NT2/D1 (cell line): ENCODE measurements at regions not wholly inside any gene's neighbourhood (a gene's known extent, or its start where the extent isn't known, plus 50 kb on each side); places are given as distances from the start of the nearest gene placed in this dataset.

Experiments used
- YY1 ChIP-seq: IDR thresholded peaks from 2 replicates; pipeline ENCODE4 v1.6.1; 2011; ENCODE audit not compliant: insufficient read length, insufficient read depth
- ZNF274 ChIP-seq: IDR thresholded peaks from 2 replicates; pipeline ENCODE4 v1.6.1; 2011; ENCODE audit warnings: mild to moderate bottlenecking, low read depth, low read length

- no peak for TF ChIP-seq YY1
- TF ChIP-seq ZNF274, result no peak
Observed at GRCh38 chr22:27613099-27614005, 188.2 kb downstream of the MN1 start.
